SK-N-MC (cell line): ENCODE measurements at regions not wholly inside any gene's neighbourhood (a gene's known extent, or its start where the extent isn't known, plus 50 kb on each side); places are given as distances from the start of the nearest gene placed in this dataset.

Experiments
- FOXP2 ChIP-seq: optimal IDR thresholded peaks from 2 replicates; pipeline ENCODE3; 2011; ENCODE audit warnings: mild to moderate bottlenecking, moderate library complexity; ENCODE audit not compliant: insufficient read depth; ENCODE audit errors: extremely low read length, control extremely low read depth
- POLR2AphosphoS5 ChIP-seq: IDR thresholded peaks from 2 replicates; pipeline ENCODE4 v1.6.1; 2012; ENCODE audit warnings: mild to moderate bottlenecking, low read depth, low read length, borderline replicate concordance

GRCh38 chr7:41383596-41383995 lies 319.3 kb downstream of the INHBA start:
- TF ChIP-seq POLR2AphosphoS5 (no peak), FOXP2 (no peak)
